ENCODE measurements at regions not wholly inside any gene's neighbourhood (a gene's known extent, or its start where the extent isn't known, plus 50 kb on each side); places are given as distances from the start of the nearest gene placed in this dataset.

GRCh38 chr5:115024922-115025321 lies 144.8 kb downstream of the TRIM36 start:
- Histone ChIP-seq H4K20me1 (ENCODE audit: control insufficient read depth, insufficient read depth) (no peaks in the 10 kb centered on the region), H3K9ac (ENCODE audit: control insufficient read depth, insufficient read depth, low read length) (no peak overlapping the region), H2AFZ (ENCODE audit: control insufficient read depth, low read depth, low read length) (no peak overlapping the region), H3K9me3 (replicated peaks; ENCODE audit: control insufficient read depth, insufficient read depth, low read length) (no peaks in the 10 kb centered on the region), H3K36me3 (ENCODE audit: control insufficient read depth in 2 of 2, insufficient read depth in 2 of 2, low read length in 1 of 2) (no peaks in the 10 kb centered on the region), H3K4me3 (no peak overlapping the region), H3K79me2 (ENCODE audit: control insufficient read depth, insufficient read depth, low read length) (no peaks in the 10 kb centered on the region), H3K4me2 (ENCODE audit: control insufficient read depth, insufficient read depth) (no peak overlapping the region), H3K27ac (ENCODE audit: control insufficient read depth, insufficient read depth) (no peak overlapping the region), H3K27me3 (replicated peaks in 1 of 2; ENCODE audit: control insufficient read depth in 2 of 2, insufficient read depth in 2 of 2, low read length in 1 of 2) (no peaks in the 10 kb centered on the region; a peak in 1 of 4 replicates), H3K4me1 (ENCODE audit: control insufficient read depth, insufficient read depth, low read length) (no peaks in the 10 kb centered on the region)
- ATAC-seq = no peak
- no peak for FAIRE-seq
- no peak for DNase-seq (ENCODE audit: low read depth, low spot score)
- BruUV-seq (replicated peaks) = no TSS peak
- intact Hi-C loops (cut with micrococcal nuclease; ENCODE audit: unreplicated experiment) = no loop called here
- ChIA-PET SMC1A (ENCODE audit: uncharacterized antibody, unreplicated experiment) (interaction anchor here (0.5 to 0.7 kb wide), 2 partner anchors 59 to 73 kb away, joined by 3 read pairs; no protein-coding TSS in a partner anchor), POLR2A (no interaction called here), CTCF (no interaction called here), RAD21 (ENCODE audit: unreplicated experiment) (interaction anchor here (1.1 kb wide), 1 partner anchor 219 kb away, joined by 3 read pairs; no protein-coding TSS in a partner anchor)
- in situ Hi-C loops (cut with MboI) = no loop called here
- TF ChIP-seq SKIL (IDR thresholded peaks at IDR 0.05; ENCODE audit: low read depth, poor library complexity, severe bottlenecking) (no peak), TCF3 (IDR thresholded peaks at IDR 0.05; ENCODE audit: borderline replicate concordance, insufficient read depth, low read depth, low read length) (no peak), NR2F1 (conservative IDR thresholded peaks at IDR 0.05) (no peak), HDAC6 (IDR thresholded peaks at IDR 0.05; ENCODE audit: unreplicated experiment) (no peak), MTA2 (IDR thresholded peaks at IDR 0.05; ENCODE audit: low read depth) (no peak), ZBTB33 (IDR thresholded peaks at IDR 0.05) (no peak), ZZZ3 (IDR thresholded peaks at IDR 0.05; ENCODE audit: control insufficient read depth, insufficient read length, low read depth) (no peak), PAX5 (IDR thresholded peaks at IDR 0.05; ENCODE audit: borderline replicate concordance, low read depth, low read length) (no peak), ZBED1 (IDR thresholded peaks at IDR 0.05; ENCODE audit: borderline replicate concordance) (no peak), MXI1 (IDR thresholded peaks at IDR 0.05; ENCODE audit: low read depth, low read length) (no peak), PAX8 (IDR thresholded peaks at IDR 0.05) (no peak), ETV6 (conservative IDR thresholded peaks at IDR 0.05 in 1 of 2, IDR thresholded peaks at IDR 0.05 in 1 of 2; ENCODE audit: borderline replicate concordance in 1 of 2, low read depth in 1 of 2) (no peak)
- WGBS (ENCODE audit: insufficient coverage, insufficient replicate concordance, low lambda C conversion rate, missing lambda C conversion rate) = 6% methylated on average over 1 of the region's 1 CpG
